Activated naive CD8-positive, alpha-beta T cell treated with anti-CD3 and anti-CD28 coated beads for 36 hours (primary cell): ENCODE measurements at regions not wholly inside any gene's neighbourhood (a gene's known extent, or its start where the extent isn't known, plus 50 kb on each side); places are given as distances from the start of the nearest gene placed in this dataset.

Experiments
- DNase-seq: peaks from one replicate; pipeline ENCODE4 v3.0.0; 2021
- H3K27ac Mint-ChIP-seq: one replicate; pipeline ENCODE4 v1.8.0; 2022; ENCODE audit warnings: mild to moderate bottlenecking, moderate library complexity, mixed read lengths
- H3K27me3 Mint-ChIP-seq: one replicate; pipeline ENCODE4 v1.8.0; 2022; ENCODE audit warnings: mild to moderate bottlenecking, mixed read lengths
- H3K36me3 Mint-ChIP-seq: one replicate; pipeline ENCODE4 v1.8.0; 2021; ENCODE audit warnings: mild to moderate bottlenecking, mixed read lengths
- H3K4me1 Mint-ChIP-seq: one replicate; pipeline ENCODE4 v1.8.0; 2021; ENCODE audit warnings: mixed read lengths
- H3K4me3 Mint-ChIP-seq: one replicate; pipeline ENCODE4 v1.8.0; 2022; ENCODE audit warnings: mild to moderate bottlenecking, moderate library complexity, mixed read lengths
- H3K9me3 Mint-ChIP-seq: one replicate; pipeline ENCODE4 v1.8.0; 2022; ENCODE audit warnings: mixed read lengths

- no peaks in the 10 kb centered on the region for H3K4me1 Mint-ChIP-seq
- H3K9me3 Mint-ChIP-seq = no peaks in the 10 kb centered on the region
- no peak overlapping the region for H3K27ac Mint-ChIP-seq
- H3K27me3 Mint-ChIP-seq = no peaks in the 10 kb centered on the region
- DNase-seq = no peak
- peaks cover 2% of the 10 kb centered on the region for H3K36me3 Mint-ChIP-seq
- H3K4me3 Mint-ChIP-seq = no peak overlapping the region
Observed at GRCh38 chr13:73387318-73387717, 328.5 kb downstream of the KLF5 start.

- no peak overlapping the region for H3K4me3 Mint-ChIP-seq
- H3K36me3 Mint-ChIP-seq = peaks cover 2% of the 10 kb centered on the region
- no peaks in the 10 kb centered on the region for H3K9me3 Mint-ChIP-seq
- H3K27me3 Mint-ChIP-seq = no peaks in the 10 kb centered on the region
- no peak for DNase-seq
- no peaks in the 10 kb centered on the region for H3K4me1 Mint-ChIP-seq
- no peak overlapping the region for H3K27ac Mint-ChIP-seq
Observed at GRCh38 chr13:73385848-73386247, 327.0 kb downstream of the KLF5 start.

- DNase-seq = no peak
- Mint-ChIP-seq H3K4me1 (no peaks in the 10 kb centered on the region), H3K9me3 (peaks cover 2% of the 10 kb centered on the region), H3K36me3 (no peaks in the 10 kb centered on the region), H3K27me3 (peaks cover 4% of the 10 kb centered on the region), H3K4me3 (no peak overlapping the region), H3K27ac (no peak overlapping the region)
Observed at GRCh38 chr13:73372666-73373627, 314.1 kb downstream of the KLF5 start.

GRCh38 chr13:73370066-73370465, 311.3 kb downstream of the KLF5 start:
- no peak overlapping the region for H3K27ac Mint-ChIP-seq
- H3K4me3 Mint-ChIP-seq = no peak overlapping the region
- H3K36me3 Mint-ChIP-seq = no peaks in the 10 kb centered on the region
- H3K4me1 Mint-ChIP-seq = no peaks in the 10 kb centered on the region
- peaks cover 4% of the 10 kb centered on the region for H3K27me3 Mint-ChIP-seq
- no peak for DNase-seq
- H3K9me3 Mint-ChIP-seq = no peaks in the 10 kb centered on the region

GRCh38 chr13:73369095-73369494, 310.3 kb downstream of the KLF5 start:
- H3K27ac Mint-ChIP-seq = no peak overlapping the region
- no peaks in the 10 kb centered on the region for H3K4me1 Mint-ChIP-seq
- H3K27me3 Mint-ChIP-seq = peaks cover 4% of the 10 kb centered on the region

GRCh38 chr13:73368608-73369007, 309.8 kb downstream of the KLF5 start:
- H3K27ac Mint-ChIP-seq = no peak overlapping the region
- DNase-seq = no peak
- H3K9me3 Mint-ChIP-seq = no peaks in the 10 kb centered on the region
- H3K27me3 Mint-ChIP-seq = peaks cover 4% of the 10 kb centered on the region
- no peaks in the 10 kb centered on the region for H3K4me1 Mint-ChIP-seq
- no peaks in the 10 kb centered on the region for H3K36me3 Mint-ChIP-seq
- H3K4me3 Mint-ChIP-seq = no peak overlapping the region

More at GRCh38 chr13:73369095-73369494, 310.3 kb downstream of the KLF5 start:
- Mint-ChIP-seq H3K9me3 (no peaks in the 10 kb centered on the region), H3K4me3 (no peak overlapping the region), H3K36me3 (no peaks in the 10 kb centered on the region)
- DNase-seq = no peak

- H3K4me1 Mint-ChIP-seq = no peaks in the 10 kb centered on the region
- H3K27me3 Mint-ChIP-seq = peaks cover 4% of the 10 kb centered on the region
- H3K27ac Mint-ChIP-seq = no peak overlapping the region
- no peak for DNase-seq
- H3K36me3 Mint-ChIP-seq = no peaks in the 10 kb centered on the region
- no peak overlapping the region for H3K4me3 Mint-ChIP-seq
- no peaks in the 10 kb centered on the region for H3K9me3 Mint-ChIP-seq
Observed at GRCh38 chr13:73367886-73368285, 309.1 kb downstream of the KLF5 start.

GRCh38 chr13:73366241-73366640, 307.4 kb downstream of the KLF5 start:
- Mint-ChIP-seq H3K36me3 (no peaks in the 10 kb centered on the region), H3K4me3 (no peak overlapping the region), H3K27ac (no peak overlapping the region), H3K9me3 (no peaks in the 10 kb centered on the region), H3K27me3 (no peaks in the 10 kb centered on the region), H3K4me1 (no peaks in the 10 kb centered on the region)
- DNase-seq = no peak

GRCh38 chr13:73365681-73366080, 306.9 kb downstream of the KLF5 start:
- Mint-ChIP-seq H3K27ac (no peak overlapping the region), H3K4me1 (no peaks in the 10 kb centered on the region), H3K36me3 (no peaks in the 10 kb centered on the region), H3K4me3 (no peak overlapping the region), H3K9me3 (no peaks in the 10 kb centered on the region), H3K27me3 (no peaks in the 10 kb centered on the region)
- no peak for DNase-seq

- Mint-ChIP-seq H3K9me3 (no peaks in the 10 kb centered on the region), H3K36me3 (no peaks in the 10 kb centered on the region), H3K27me3 (no peaks in the 10 kb centered on the region), H3K4me3 (no peak overlapping the region), H3K27ac (no peak overlapping the region), H3K4me1 (no peaks in the 10 kb centered on the region)
- DNase-seq = no peak
Observed at GRCh38 chr13:73365252-73365651, 306.4 kb downstream of the KLF5 start.

- Mint-ChIP-seq H3K9me3 (no peaks in the 10 kb centered on the region), H3K4me1 (no peaks in the 10 kb centered on the region), H3K27me3 (no peaks in the 10 kb centered on the region), H3K4me3 (no peak overlapping the region), H3K36me3 (no peaks in the 10 kb centered on the region), H3K27ac (no peak overlapping the region)
- no peak for DNase-seq
Observed at GRCh38 chr13:73364736-73365135, 305.9 kb downstream of the KLF5 start.

GRCh38 chr13:73358606-73359095, 299.8 kb downstream of the KLF5 start:
- no peak for DNase-seq
- Mint-ChIP-seq H3K4me1 (no peaks in the 10 kb centered on the region), H3K27ac (no peak overlapping the region), H3K9me3 (peaks cover 1% of the 10 kb centered on the region), H3K36me3 (no peaks in the 10 kb centered on the region), H3K27me3 (no peaks in the 10 kb centered on the region), H3K4me3 (no peak overlapping the region)

- H3K27me3 Mint-ChIP-seq = no peaks in the 10 kb centered on the region
- DNase-seq = no peak
- H3K4me1 Mint-ChIP-seq = no peaks in the 10 kb centered on the region
- H3K27ac Mint-ChIP-seq = no peak overlapping the region
- peaks cover 1% of the 10 kb centered on the region for H3K9me3 Mint-ChIP-seq
- H3K36me3 Mint-ChIP-seq = no peaks in the 10 kb centered on the region
- H3K4me3 Mint-ChIP-seq = no peak overlapping the region
Observed at GRCh38 chr13:73355134-73355533, 296.3 kb downstream of the KLF5 start.

- no peaks in the 10 kb centered on the region for H3K4me1 Mint-ChIP-seq
- no peaks in the 10 kb centered on the region for H3K36me3 Mint-ChIP-seq
- no peak overlapping the region for H3K4me3 Mint-ChIP-seq
- no peak for DNase-seq
- peaks cover 1% of the 10 kb centered on the region for H3K9me3 Mint-ChIP-seq
- peaks cover 4% of the 10 kb centered on the region for H3K27me3 Mint-ChIP-seq
- no peak overlapping the region for H3K27ac Mint-ChIP-seq
Observed at GRCh38 chr13:73351730-73352129, 292.9 kb downstream of the KLF5 start.

GRCh38 chr13:73341748-73342147, 282.9 kb downstream of the KLF5 start:
- H3K36me3 Mint-ChIP-seq = no peaks in the 10 kb centered on the region
- H3K9me3 Mint-ChIP-seq = no peaks in the 10 kb centered on the region
- H3K4me1 Mint-ChIP-seq = no peaks in the 10 kb centered on the region
- H3K27me3 Mint-ChIP-seq = no peaks in the 10 kb centered on the region
- no peak for DNase-seq
- no peak overlapping the region for H3K4me3 Mint-ChIP-seq
- no peak overlapping the region for H3K27ac Mint-ChIP-seq

GRCh38 chr13:73340069-73340468, 281.3 kb downstream of the KLF5 start:
- Mint-ChIP-seq H3K27me3 (no peaks in the 10 kb centered on the region), H3K4me3 (no peak overlapping the region), H3K9me3 (no peaks in the 10 kb centered on the region), H3K27ac (no peak overlapping the region), H3K36me3 (no peaks in the 10 kb centered on the region), H3K4me1 (peaks cover 6% of the 10 kb centered on the region)
- DNase-seq = no peak
